Stomach smooth muscle (tissue), 2 donors: ENCODE measurements at regions not wholly inside any gene's neighbourhood (a gene's known extent, or its start where the extent isn't known, plus 50 kb on each side); places are given as distances from the start of the nearest gene placed in this dataset.

Experiments used
- H3K27ac ChIP-seq: one replicate; pipeline ENCODE4 v1.7.0; 2013; ENCODE audit warnings: mild to moderate bottlenecking, low read length, inconsistent platforms
- H3K27me3 ChIP-seq, 2 donors: one replicate each; pipeline ENCODE4 v1.7.0; 2013; ENCODE audit warnings: low read length in 2 of 2; ENCODE audit not compliant: insufficient read depth in 2 of 2, control insufficient read depth in 1 of 2
- H3K36me3 ChIP-seq, 2 donors: one replicate each; pipeline ENCODE4 v1.7.0; 2013; ENCODE audit warnings: low read length in 2 of 2; ENCODE audit not compliant: control insufficient read depth in 2 of 2, insufficient read depth in 2 of 2
- H3K4me1 ChIP-seq: one replicate; pipeline ENCODE4 v1.7.0; 2013; ENCODE audit warnings: low read length; ENCODE audit not compliant: control insufficient read depth, insufficient read depth
- H3K4me3 ChIP-seq, 2 donors: one replicate each; pipeline ENCODE4 v1.7.0; 2013; ENCODE audit warnings: low read length in 2 of 2
- H3K9ac ChIP-seq, 2 donors: one replicate each; pipeline ENCODE4 v1.7.0; 2013; ENCODE audit warnings: low read length in 2 of 2, mild to moderate bottlenecking in 1 of 2
- H3K9me3 ChIP-seq, 2 donors: one replicate each; pipeline ENCODE4 v1.7.0; 2013; ENCODE audit warnings: low read length in 2 of 2; ENCODE audit not compliant: control insufficient read depth in 2 of 2
- donor health status: healthy.
- donor health status: Pancreatic carcinoma.

DNA sequence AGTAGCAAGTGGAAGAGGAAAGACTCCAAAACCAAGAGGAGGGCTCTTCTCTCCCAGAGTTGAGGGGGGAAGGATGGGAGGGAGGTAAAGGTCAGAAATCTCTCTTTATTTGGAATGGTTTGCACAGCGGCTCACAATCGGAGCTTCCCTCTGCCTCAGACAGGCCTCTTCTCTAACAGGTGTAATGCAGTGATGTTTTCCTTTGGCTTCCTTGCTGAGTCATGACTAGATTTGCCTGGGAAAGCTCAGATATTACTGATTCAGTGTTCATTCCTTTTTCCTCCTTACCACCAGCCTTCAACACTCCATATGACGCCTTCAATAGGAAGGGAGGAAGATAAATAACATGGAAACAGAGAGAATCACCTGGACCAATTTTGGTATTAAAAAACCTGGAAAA is 136.6 kb downstream of the RNF152 start:
- Histone ChIP-seq H3K36me3 (no peaks in the 10 kb centered on the region), H3K27me3 (no peaks in the 10 kb centered on the region), H3K4me3 (no peak overlapping the region), H3K9ac (no peak overlapping the region), H3K4me1 (no peaks in the 10 kb centered on the region), H3K27ac (no peak overlapping the region), H3K9me3 (no peaks in the 10 kb centered on the region)

GRCh38 chr18:61755555-61755954 is 137.3 kb downstream of the RNF152 start:
- Histone ChIP-seq H3K4me3 (no peak overlapping the region), H3K27me3 (no peaks in the 10 kb centered on the region), H3K36me3 (no peaks in the 10 kb centered on the region), H3K9ac (no peak overlapping the region), H3K4me1 (no peaks in the 10 kb centered on the region), H3K9me3 (no peaks in the 10 kb centered on the region), H3K27ac (no peak overlapping the region)

DNA sequence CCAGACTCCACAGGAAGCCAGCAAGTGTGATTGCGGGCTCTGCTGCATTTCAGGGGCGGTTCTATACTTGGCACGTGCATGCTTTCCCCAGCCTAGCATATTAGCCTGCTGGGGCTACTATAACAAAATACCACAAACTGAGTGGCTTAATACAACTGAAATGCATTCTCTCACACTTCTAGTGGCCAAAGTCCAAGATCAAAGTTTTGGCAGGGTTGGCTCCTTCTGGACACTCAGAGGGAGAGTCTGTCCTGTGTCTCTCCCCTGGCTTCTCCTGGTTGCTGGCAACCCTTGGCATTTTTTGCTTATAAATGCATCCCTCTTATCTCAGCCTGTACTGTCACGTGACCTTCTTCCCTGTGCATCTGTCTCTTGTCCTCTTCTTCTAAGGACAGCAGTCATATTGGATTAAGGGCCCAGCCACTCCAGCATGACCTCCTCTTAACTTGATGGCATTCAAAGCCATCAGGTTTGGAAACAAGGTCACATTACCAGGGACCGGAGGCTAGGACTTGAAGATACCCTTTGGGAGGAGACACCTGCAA is 138.7 kb downstream of the RNF152 start:
- H3K27ac ChIP-seq, result no peak overlapping the region
- H3K4me3 ChIP-seq, result no peak overlapping the region
- H3K4me1 ChIP-seq, result no peaks in the 10 kb centered on the region
- no peaks in the 10 kb centered on the region for H3K36me3 ChIP-seq
- no peaks in the 10 kb centered on the region for H3K27me3 ChIP-seq
- H3K9me3 ChIP-seq, result no peaks in the 10 kb centered on the region
- no peak overlapping the region for H3K9ac ChIP-seq

- no peaks in the 10 kb centered on the region for H3K4me1 ChIP-seq
Observed at GRCh38 chr18:61753373-61753772, 139.4 kb downstream of the RNF152 start.

DNA sequence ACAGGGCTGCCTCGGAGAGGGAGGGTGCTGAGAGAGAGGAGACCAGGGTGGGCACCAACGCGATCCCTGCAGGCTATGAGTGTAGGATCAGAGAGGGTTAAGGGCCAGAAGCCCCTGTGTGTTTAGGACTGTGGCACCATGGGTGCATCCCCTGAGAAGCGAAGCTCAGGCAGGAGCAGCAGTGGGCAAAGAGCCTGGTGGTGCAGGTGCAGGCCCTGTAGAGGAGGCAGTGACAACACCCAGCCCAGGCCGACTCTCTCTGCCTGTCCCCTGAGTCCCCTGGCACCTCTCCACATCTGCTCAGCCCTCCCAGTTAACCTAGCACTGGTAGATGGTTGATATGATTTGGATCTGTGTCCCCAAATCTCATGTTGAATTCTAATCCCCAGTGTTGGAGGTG is 139.8 kb downstream of the RNF152 start:
- no peaks in the 10 kb centered on the region for H3K4me1 ChIP-seq
- no peak overlapping the region for H3K4me3 ChIP-seq

More at GRCh38 chr18:61753373-61753772, 139.4 kb downstream of the RNF152 start:
- Histone ChIP-seq H3K9me3 (no peaks in the 10 kb centered on the region), H3K36me3 (no peaks in the 10 kb centered on the region), H3K4me3 (no peak overlapping the region), H3K27me3 (no peaks in the 10 kb centered on the region), H3K9ac (no peak overlapping the region), H3K27ac (no peak overlapping the region)

DNA sequence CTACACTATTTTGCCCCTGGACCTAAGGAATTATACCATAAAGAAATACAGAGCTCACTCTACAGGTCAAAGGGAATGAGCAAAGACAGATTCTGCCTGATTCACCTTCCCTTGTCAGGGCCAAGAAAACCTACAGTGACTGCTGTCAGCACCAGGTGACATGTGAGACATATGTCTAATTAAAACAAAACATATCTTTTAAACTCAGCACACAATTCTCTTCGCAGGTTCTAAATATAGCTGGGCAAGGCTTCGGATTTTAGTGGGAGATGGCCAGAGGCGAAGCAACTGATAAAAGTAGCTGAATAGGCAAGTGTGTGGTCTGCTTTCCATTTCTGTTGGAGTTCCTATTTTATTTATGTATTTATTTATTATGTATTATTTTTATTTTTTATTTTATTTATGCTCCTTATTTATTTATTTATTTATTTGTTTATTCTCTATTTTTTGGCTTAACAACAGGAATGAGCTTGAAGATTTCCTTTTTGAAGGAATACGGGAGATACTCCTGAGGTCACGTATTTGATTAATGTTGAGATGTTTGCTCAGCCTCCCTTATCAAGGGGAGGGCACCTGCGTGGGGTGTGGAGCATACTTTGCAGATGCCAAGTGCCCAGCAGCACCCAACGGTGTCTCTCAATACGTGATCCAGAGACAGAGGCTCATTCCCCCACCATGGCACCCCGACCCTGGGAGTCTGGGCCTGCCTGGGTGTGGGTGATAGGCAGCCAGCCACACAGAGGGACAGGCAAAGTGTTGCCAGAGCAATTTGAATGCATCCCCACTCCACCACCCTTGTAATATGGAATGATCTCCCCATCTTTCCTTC is 141.8 kb downstream of the RNF152 start:
- H3K27me3 ChIP-seq, result no peaks in the 10 kb centered on the region
- no peaks in the 10 kb centered on the region for H3K9me3 ChIP-seq
- no peaks in the 10 kb centered on the region for H3K4me1 ChIP-seq
- H3K4me3 ChIP-seq, result no peak overlapping the region
- no peak overlapping the region for H3K9ac ChIP-seq
- H3K27ac ChIP-seq, result no peak overlapping the region
- no peaks in the 10 kb centered on the region for H3K36me3 ChIP-seq

More for the DNA sequence above, 139.8 kb downstream of the RNF152 start:
- H3K27me3 ChIP-seq, result no peaks in the 10 kb centered on the region
- no peak overlapping the region for H3K9ac ChIP-seq
- no peaks in the 10 kb centered on the region for H3K36me3 ChIP-seq
- no peaks in the 10 kb centered on the region for H3K9me3 ChIP-seq
- no peak overlapping the region for H3K27ac ChIP-seq

- H3K27me3 ChIP-seq, result no peaks in the 10 kb centered on the region
- H3K4me1 ChIP-seq, result no peaks in the 10 kb centered on the region
- H3K27ac ChIP-seq, result no peak overlapping the region
- H3K9ac ChIP-seq, result no peak overlapping the region
- H3K9me3 ChIP-seq, result no peaks in the 10 kb centered on the region
- no peak overlapping the region for H3K4me3 ChIP-seq
- H3K36me3 ChIP-seq, result no peaks in the 10 kb centered on the region
Observed at GRCh38 chr18:61749546-61749945, 143.3 kb downstream of the RNF152 start.

GRCh38 chr18:61749031-61749430 is 143.8 kb downstream of the RNF152 start:
- Histone ChIP-seq H3K27me3 (no peaks in the 10 kb centered on the region), H3K4me1 (no peaks in the 10 kb centered on the region), H3K9ac (no peak overlapping the region), H3K4me3 (no peak overlapping the region), H3K27ac (no peak overlapping the region), H3K9me3 (no peaks in the 10 kb centered on the region), H3K36me3 (no peaks in the 10 kb centered on the region)

DNA sequence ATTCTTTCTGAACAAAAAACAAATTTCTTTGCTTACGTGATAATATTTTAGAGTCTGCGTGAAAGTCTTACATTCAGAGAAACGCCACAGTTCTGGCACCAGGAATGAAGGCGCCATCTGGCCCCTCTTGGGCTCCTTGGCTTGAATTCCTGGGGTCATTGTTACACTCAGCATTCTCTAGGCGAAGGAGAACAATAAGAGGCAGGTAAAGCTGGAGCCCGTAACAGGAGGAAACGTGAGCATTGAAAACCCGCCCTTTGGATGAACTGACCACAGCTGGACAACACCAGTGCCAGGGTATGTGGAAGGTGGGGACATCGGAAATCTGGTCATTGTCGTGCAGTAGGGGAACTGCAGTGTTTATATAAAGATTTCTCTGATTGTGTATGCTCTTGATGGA is 144.8 kb downstream of the RNF152 start:
- Histone ChIP-seq H3K27ac (no peak overlapping the region), H3K9ac (no peak overlapping the region), H3K27me3 (no peaks in the 10 kb centered on the region), H3K36me3 (no peaks in the 10 kb centered on the region), H3K9me3 (no peaks in the 10 kb centered on the region), H3K4me3 (no peak overlapping the region), H3K4me1 (no peaks in the 10 kb centered on the region)

GRCh38 chr18:61743775-61744531 is 148.9 kb downstream of the RNF152 start:
- Histone ChIP-seq H3K9me3 (no peaks in the 10 kb centered on the region), H3K9ac (no peak overlapping the region), H3K27ac (peak overlapping the region; percentile 41), H3K27me3 (no peaks in the 10 kb centered on the region), H3K36me3 (no peaks in the 10 kb centered on the region), H3K4me3 (no peak overlapping the region), H3K4me1 (peaks cover 6% of the 10 kb centered on the region)
